GM21737 (cell line): ENCODE measurements at regions not wholly inside any gene's neighbourhood (a gene's known extent, or its start where the extent isn't known, plus 50 kb on each side); places are given as distances from the start of the nearest gene placed in this dataset.

Source experiments
- ATAC-seq: cut with Tn5 transposase; IDR thresholded peaks from one replicate; pipeline ENCODE4 v1.9.1; 2021; ENCODE audit warnings: mild to moderate bottlenecking, moderate library complexity; ENCODE audit not compliant: unreplicated experiment

DNA sequence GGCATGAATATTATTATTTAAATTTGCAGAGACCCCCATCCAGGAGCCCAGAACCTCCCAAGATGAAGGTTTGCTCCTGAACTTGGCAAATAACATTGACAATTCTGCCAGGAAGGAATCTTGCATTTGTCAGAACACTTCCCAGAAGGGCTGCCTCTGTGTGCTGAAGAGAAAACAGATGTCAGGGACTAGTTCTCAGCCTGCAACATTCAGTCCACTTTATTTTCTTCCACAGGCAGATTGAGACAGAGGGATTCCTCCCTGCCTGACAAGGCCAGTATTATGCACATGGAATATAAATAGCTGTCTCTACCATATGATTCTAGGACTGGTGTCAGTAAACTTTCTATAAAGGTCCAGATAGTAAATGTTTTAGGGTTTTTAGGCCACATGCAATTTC, 171.5 kb upstream of the SIX2 start:
- ATAC-seq = no peak

DNA sequence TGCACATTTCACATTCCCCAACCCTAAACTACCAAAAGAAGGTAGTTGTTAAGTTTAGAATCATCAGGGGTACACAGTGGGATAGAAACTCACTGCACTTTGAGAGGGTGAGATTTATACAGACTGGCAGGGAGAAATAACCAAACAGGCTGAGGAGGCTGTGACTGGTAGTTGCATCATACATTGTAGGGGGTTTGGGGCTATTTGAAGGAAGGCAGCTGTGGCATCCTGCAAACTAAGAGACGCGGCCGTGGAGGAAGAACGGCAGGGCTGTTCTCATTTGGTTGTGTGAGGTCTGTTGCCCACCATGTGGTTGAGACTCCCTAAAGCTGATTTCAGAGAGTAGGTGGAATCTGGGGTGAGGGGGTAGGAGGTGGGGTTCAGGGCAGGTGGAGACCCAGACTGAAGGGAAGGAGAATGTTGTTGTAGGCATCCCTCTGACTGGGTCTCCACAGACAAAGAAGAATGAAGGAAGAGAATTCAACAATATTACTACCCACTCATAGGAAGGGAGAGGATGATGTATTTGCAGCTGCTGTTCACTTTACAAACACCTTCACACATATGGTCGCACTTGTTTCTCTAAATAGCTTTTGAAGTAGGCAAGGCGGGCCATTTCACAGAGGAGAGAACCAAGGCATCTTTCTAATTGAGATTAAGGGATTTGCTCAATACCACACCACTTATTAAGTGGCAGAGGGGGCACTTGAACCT, 170.9 kb upstream of the SIX2 start:
- no peak for ATAC-seq

DNA sequence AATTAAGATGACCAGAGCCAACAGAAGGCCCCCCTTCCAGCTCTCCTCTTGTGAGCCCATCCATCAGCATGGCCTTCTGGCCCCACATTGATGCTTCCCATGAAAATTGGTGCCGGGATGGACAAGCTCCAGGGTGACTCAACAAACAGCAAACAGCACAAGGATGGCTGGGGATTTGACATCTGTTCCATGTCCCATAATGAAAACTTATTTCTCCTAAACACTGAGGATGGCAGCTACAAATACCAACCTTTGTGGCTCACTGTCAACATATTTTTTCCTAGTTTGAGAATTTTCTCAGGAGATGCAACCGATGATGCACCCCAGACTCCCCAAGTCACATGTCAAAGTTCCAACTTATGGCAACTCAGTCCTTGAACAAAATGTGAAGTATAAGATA, 169.6 kb upstream of the SIX2 start:
- no peak for ATAC-seq

DNA sequence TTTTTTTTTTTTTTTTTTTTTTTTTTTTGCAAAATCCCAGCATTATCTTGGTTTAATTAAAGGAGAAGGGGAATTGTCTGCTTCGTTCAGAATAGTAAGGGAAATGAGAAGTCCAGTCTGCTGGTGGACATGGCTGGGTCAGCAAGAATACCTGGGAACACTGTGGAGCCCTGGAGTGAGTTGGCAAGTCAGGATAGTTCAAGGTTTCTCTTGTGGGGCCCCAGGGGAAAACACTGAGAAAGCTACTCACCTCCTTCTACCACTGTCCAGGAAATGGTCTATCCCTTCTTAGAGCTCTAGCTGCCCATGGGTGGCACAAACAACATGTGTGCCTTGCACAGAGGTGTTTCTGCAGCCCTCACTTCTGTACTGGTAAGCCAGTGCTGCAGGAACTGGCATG, 169.1 kb upstream of the SIX2 start:
- ATAC-seq = no peak

DNA sequence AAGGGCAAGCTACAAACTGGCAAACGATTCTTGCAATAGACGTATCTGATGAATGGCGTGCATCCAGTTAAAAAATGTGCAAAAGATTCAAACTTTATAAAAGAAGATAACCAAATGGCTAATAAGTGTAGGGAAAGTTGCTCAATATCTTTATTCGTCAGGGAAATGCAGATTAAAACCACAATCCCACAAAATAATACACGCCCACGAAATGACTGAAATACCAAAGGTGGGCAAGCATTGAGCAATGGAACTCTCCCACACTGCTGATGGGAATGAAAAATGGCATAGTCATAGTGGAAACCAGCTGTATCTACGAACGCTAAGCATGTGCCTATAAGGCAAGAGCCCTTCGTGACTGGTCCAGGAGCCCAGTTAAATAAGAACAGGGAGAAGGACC, 168.6 kb upstream of the SIX2 start:
- ATAC-seq = no peak

DNA sequence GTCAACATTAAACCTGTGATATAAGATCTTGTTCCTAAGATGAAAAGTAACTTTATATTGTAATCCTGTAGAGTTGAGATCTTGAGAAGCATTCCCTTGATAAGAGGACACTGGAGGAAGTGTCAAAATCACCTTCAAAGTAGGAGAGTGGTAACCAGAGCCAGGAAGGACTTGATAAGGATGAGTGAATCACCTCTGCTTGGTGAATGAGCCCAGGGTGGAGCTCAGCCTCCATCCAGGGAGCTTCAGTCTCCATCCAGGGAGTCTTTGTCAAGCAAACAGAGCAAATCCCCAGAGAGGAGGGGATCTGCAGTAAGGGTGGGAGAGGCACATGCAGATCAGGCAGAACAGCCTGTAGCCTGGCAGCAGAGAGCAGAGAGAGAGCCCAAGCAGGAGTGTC, 167.1 kb upstream of the SIX2 start:
- ATAC-seq = no peak

DNA sequence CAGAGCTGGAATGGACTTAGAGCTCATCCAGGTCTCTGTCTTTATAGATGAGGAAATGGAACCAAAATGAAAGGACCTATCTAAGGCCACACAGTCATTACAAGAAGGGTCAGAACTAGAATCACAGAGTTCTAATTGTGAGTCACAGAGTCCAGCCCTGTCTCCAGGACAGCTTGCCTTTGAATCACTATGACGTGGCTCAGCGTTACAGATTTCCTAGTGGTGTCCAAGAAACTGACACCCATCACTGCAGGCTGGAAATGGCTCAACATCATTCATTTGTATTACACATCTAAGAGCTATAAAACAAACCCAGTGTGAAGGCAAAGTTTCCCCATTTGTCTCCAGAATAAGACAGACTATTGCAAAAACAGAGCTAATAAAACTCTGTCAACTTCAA, 164.3 kb upstream of the SIX2 start:
- no peak for ATAC-seq

DNA sequence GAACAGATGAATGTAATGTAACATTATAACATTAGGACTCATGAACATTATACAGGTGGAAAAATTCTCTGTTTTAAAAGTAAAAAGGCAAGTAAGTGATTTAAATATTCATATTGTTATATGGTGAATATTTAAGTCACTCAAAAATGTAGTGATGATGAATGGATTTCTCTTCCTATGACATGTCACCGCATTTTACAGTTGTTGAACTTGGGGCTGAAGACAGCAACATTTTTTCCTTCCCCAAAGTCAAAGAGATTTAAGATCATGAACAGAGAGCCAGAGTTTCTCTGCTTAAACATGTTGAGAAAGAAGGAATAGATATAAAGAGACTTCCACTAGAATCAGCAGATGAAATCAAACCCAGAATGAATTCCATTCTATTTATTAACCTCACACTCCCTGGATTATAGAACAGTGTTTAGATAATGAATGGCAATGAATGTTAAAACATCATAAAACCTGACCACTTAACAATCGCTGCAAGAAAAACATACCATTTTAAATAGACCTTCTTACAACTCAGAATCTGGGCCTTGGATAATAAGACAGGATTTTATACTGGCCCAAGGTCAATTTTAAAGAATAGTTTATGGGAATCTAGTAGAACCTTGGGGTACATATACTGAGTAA, 163.6 kb upstream of the SIX2 start:
- no peak for ATAC-seq

DNA sequence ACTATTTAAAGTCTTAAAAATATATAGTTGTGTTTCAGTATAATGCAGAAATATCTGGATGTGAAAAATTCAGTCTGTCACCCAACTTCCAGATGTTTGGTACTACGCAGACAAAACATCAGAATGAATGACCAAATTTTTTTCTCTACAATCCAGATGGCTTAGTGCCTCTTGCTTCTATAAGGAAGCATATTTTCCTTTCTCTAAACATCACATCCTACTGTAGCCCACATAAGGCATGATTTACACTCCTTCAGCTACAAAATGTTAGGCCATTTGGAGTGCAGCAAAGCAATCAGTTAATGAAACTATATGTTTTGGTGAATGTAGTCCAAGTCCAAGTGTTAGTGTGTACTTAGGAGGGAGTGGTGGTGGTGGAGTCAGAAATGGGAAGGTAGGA, 162.9 kb upstream of the SIX2 start:
- ATAC-seq = no peak

DNA sequence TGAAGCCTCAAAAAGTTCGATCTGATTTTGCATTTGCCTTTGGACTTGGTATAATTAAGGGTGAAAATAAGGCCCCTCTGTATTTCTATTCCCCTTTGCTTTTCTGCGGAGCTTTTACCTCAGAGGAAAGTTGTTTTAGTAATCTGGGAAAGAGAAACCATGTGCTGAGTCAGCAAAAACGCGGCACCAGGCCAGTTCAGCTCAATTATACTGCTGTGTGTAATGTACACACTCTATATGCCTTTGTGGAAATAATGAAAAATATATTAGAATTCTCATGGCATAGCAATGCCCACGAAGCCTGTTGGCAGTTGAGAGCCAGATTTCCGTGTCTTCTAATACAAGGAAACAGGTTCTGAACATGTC, 161.9 kb upstream of the SIX2 start:
- no peak for ATAC-seq

DNA sequence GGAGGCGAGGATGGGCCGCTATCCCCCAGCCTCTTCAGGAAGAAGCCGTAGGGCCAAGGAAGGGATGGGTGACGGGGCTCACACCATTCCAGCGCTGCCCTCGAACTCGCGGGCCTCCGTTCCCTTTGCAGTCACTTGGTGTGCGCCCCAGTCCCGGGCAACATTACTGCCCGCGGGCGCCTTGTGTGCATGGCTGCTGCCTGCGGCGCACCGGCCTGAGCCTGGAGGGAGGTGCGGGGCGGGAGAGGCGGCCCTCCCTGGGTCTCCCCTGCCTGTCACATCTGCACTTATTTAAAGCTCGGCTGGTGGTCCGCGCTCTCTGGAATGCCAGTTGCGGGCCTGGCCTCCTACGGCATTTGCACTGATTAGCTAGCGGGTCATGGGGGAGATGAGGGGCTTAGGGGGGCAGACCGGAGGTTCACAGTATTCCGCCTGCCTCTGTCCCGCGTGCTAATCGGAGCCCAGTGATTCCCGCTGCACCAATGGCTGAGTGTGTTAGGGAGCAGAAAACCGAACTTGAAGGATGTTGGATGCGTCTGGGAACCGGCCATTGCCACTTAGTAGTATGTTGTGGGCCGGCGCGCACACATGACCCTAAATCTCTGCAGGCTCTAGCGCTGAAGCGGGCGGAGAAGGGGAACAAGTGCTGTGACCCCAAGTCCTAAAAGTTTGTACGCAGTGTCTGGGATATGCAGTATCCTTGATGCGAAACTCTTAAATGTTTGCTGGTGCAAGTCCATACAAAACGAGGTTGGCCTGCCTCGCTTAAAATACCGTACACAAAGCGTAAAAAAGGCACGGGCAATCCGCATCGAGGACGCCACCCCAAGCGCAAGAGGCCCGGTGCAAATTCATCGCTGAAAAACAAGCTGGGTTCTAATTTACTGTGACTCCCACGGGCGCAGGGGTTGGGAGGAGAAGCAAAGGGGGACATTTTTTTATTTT, 161.2 kb upstream of the SIX2 start:
- no peak for ATAC-seq

DNA sequence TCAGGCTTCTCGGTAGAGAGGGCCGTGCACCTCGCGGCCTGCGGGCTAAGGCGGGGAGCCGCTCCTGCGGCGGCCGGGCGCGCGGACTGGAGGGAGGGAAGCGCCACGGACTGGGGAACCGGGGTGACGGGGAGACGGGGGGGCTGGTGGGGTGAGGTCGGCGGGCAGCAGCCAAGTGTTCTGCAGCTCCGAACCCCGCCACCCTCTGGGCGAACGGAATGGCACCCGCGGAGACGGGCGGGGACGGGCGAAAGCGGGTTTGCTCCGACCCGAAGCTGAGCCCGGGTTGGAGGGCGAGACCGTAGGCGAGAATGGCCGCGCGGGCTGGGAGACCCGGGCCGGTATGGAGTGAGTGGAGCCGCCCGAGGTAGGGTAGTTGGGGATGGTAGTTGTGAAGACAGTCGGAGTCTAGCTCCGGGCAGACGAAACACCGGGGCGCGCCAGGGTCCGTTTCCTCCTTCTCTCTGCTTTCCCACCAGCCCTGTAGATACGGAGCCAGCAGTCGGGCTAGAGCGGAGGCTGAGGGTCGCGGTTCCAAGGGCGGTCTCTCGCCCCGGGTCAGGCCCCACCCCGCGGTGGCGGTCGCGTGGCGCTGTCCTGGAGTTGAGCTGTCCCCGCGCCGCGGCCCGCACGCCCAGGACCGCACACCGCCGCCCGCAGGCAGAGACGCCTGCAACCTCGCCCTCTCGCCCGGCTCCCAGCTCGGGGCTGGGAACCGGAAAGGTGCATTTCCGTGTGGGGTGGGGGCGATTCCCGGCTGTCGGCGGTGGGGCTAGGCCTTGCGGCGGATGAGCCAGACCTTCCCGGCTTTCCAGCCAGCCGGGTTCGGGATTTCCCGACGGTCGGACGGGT, 160.3 kb upstream of the SIX2 start:
- no peak for ATAC-seq

DNA sequence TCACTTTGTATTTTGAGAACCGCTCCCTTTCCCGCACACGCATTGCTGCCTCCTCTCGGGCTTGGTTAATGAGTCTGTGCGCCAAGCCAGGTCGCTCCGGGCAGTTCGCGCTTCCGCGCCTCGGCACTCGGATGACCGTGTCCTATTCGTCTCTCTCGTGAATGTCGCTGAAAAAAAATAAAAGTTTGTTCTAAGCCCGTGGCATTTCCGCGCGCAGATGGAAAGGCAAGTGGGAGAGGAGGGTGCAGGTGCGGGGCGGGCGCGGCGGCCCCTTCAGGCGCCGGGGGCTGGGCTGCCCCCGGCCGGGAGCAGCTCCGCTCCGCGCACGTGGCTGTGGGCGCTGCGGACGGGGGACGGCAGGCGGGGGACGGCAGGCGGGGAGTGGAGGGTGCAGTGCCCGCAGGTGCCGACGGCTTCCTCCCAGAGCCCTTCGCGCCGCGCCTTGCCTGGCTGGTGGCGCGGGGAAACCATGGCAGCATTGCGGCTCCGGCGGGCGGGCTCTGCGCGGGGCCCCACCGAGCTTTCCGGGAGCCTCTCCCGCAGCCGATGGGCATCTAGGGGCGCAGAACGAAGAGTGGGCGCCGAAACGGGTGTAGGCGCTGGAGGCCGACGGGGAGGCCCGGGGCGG, 159.6 kb upstream of the SIX2 start:
- ATAC-seq = no peak

DNA sequence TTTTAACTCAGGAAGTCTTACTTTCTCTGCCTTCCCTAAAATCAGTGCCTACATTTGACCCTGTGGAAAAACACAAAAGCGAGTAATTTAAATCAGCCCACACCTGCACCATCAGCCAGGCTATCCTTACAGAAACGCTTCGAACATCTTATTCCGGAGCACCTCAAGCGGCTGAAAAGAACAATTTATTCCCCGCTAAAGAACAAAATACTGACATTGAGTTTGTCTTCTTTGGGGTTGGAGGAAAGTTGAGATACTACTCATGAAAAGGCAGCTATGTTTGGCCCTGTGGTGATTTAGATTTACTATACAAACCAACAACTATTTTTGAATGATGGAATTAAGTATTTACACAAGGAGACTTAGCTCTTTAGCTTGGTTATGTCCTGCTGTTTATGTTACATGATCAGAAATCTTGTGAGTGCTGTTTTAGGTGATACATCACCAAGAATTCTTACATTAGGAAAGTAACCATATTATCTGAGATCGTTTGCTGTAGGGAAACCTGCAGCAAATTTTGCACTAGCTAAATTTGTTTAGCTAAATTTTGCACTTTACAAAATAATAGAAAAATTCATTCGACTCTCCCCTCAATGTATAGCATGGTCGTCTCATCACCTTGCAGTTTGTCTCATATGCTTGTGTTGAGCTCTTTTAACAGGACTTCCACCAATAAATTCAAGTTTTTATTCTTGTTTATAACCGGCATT, 158.8 kb upstream of the SIX2 start:
- no peak for ATAC-seq

DNA sequence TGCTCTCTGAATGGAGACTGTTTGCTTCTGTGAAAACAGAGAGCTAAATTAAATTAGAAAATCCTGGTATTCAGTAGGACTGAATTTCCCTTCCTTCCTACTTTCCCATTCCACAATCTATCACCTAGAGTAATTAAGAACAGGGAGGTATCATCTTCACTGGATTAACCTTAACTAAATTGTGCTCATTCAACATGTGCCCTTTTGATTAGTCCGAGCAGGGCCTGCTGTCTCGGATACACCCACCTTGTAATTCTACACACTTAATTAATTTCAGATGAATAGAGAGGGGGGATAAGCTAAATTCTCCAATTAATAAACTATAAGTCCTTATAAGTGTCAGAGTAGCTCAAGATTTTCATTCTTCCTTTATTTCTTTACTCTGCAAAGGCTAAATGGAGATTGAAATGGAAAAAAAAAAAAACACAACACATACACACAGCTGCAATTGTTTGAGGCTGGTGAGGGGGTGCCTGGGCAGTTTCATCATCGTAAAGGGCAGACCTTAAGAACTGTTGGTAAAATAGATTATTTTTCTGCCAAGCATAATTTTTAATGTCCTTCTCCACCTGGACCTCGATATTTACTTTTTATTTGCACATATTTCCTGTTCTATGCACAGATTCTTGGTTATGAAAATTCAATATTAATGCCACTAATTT, 157.1 kb upstream of the SIX2 start:
- no peak for ATAC-seq

DNA sequence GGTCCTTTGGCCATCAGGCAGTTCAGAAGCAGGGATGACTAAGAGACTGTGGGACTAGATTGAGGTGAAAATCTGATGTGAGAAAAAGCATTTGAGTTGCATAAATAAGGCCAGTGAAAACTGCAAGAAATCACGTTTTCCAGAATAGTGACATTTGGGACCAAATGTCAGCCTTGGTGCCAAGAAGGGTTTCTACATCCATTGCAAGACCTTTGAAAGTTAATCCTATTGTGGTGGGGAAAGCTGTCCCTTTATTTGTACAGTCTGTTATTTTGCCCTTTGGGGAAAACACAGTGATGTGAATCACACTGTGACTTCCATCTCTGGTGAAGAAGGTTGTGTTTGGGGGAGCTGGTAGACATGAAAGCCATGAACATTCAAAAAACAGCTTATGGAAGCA, 153.5 kb upstream of the SIX2 start:
- ATAC-seq = no peak

DNA sequence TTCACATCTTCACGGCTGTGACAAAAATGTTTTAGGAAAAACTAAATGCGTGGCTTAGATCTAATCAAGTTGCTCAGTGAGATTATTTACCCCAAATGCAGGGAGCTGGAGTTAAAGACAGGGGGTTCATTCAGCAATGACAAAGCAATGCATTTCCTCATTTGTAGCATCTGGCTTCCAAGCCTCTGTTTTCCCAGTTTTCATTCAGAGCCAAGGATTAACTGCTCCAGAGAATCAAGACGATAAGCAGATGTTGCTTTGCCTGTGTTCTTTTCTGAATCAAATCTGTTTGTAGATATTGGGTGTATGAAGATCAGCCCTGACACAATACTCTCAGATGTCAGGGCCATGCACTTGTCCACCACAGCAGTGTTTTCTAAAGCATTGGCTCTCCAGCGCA, 147.4 kb upstream of the SIX2 start:
- no peak for ATAC-seq

DNA sequence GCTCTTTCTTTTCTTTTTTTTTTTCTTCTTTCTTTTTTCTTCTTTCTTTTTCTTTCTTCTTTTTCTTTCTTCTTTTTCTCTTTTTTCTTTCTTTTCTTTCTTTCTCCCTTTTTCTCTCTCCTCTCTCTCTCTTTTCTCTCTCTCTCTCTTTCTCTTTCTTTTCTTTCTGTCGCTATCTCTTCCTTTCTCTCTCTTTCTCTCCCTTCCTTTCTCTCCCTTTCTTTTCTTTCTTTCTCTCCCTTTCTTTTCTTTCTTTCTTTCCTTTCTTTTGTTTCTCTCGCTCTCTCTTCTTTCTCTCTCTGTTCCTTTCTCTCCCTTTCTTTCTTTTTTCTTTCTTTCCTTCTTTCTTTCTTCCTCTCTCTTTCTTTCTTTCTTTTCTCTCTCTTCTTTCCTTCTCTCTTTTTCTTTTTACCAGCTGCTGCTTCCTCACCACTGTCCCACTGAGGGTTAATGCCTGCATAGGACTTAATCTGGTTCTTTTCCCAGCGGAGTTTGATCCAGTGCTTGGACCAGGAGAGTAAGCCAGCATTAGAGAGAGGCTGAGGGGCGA, 145.4 kb upstream of the SIX2 start:
- ATAC-seq = no peak

DNA sequence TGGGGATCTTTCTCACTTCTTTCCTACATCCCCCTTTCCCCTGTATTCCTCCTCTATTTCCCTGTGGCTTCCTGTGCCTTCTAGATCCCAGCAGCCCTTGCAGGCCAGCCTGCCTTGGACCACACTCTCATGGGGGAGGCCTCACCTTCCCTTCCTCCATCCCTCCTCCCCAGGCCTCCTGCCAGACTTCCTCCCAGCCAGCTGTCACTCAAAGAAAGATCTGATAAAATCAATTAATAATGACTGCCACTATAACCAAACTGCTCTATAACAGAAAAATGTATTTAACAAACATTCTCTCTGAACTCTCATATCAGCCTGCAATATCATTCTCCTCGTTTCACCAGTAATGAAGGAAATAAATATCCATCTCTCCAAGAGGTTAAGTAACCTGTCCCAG, 144.9 kb upstream of the SIX2 start:
- ATAC-seq = no peak
